HG03354 (cell line): ENCODE measurements at regions not wholly inside any gene's neighbourhood (a gene's known extent, or its start where the extent isn't known, plus 50 kb on each side); places are given as distances from the start of the nearest gene placed in this dataset.

Experiments used
- ATAC-seq: cut with Tn5 transposase; IDR thresholded peaks from one replicate; pipeline ENCODE4 v1.9.1; 2021; ENCODE audit warnings: mild to moderate bottlenecking; ENCODE audit not compliant: unreplicated experiment, poor library complexity, severe bottlenecking

DNA sequence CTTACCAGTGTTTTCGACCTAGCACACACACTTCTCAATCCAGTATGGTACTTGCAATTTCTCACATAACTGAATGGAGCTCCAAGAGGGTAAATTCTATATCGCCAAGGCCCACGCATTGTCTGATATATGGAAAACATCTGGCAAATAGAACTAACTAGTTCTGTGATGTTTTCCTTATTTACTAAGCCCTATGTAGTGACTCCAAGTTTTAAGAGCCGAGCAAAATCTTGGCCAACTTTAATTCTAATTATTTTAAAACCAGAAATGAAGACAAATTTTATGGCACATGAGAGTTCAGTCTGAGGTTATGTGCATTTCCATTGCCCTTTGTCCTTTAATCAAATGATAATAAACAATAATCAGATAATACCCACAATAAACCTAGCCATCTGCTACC is 1119.7 kb upstream of the CNTNAP5 start:
- ATAC-seq = no peak

DNA sequence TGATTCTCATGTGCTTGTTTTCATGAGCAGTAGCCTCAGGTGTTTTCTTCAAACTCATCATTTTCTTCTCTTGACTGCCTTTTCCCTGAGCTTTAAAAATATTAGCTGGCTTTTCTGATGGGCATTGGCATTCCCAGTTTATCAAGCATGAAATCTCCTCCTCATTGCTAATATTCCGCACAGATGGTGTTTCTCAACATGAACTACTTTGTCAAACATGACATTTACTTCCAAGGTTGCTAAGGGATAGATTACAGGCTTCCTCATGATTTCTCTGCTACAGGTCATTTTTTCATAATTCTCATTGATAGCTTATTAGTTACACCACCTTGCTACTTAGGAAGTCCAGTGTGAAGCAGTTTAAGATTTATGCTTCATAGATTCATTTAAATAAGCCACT is 1116.9 kb upstream of the CNTNAP5 start:
- no peak for ATAC-seq

DNA sequence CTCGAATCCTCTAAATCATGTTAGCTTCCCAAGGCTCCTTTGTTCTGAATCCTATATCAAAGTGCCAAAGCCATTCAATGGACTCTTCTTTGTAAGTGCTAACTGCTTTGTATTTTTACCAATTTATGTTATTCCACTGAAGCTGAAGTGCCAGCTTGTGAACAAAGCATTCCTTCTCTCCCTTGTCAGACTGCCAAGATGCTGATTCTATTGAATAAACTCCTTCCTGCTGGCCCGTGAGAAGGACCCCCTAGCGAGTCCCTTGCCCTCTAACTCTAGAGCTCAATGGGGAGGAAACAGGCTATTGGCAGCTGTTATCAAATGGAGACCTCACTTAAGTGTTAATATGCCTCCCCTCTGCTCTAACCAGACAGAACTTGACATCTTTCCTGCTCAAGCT is 1097.9 kb upstream of the CNTNAP5 start:
- no peak for ATAC-seq

DNA sequence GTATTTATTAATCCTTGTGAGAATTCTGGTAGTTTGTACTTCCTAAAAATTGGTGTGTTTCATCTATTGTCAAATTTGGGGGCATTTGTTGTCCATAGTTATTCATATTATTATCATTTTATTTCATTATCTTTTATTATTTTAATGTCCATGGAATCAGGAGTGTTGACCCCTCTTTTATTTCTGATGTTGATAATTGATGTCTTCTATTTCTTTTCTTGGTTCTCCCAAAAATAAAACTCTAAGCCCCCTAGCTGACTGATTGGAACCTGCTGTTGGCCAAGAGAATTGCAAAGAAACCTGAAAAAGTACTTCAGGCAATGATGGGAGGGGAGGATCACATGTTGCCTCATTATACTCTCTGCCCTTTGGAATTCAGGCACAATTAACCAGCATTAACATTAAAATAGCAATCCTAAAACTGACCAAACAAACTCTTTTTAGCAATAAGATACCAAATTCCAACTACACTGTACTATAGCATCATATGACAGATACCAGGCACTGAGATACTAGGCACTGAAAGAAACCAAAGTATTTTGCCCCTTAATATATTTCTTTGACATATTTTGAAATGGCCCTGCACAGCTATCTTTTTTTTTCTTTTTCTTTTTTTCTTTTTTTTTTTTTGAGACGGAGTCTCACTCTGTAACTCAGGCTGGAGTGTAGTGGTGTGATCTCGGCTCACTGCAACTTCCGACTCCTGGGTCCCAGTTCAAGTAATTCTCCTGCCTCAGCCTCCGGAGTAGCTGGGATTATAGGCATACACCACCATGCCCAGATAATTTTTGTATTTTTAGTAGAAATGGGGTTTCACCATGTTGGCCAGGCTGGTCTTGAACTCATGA is 1097.2 kb upstream of the CNTNAP5 start:
- ATAC-seq = no peak

DNA sequence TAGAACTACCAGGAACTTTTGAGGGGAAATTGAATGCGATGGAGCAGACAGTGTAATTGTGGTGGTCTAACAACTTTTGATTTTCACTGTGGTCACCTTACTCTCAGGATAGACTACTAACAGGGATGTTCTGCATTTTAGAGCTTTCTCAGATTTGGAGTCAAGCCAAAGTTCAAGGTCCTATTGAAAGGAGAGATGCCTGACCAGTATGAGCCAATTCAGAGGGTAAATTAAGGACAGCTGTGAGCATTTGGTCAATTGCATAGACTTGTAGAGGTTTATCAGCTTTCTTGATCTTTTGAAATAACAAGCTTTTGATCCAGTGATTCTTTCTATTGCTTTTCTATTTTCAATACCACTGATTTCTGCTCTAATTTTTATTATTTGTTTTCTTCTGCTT is 1095.7 kb upstream of the CNTNAP5 start:
- no peak for ATAC-seq

DNA sequence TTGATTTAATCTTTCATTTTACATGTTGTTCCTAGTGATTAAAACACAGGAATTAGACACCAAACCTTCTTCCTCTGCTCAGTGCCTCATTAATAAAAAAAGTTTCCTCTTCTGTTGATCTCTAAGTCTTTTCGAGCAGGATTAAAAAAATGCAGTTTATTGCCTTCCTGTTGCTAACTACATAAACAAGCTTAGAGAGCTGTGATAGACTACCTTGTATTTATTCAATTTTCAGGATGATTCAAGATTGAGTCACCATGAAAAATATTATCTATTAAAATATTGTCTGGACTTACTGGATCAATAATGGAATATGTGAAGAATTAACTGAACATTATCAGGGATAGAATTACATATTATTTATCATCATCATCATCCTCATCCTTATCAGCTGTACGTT is 1089.6 kb upstream of the CNTNAP5 start:
- no peak for ATAC-seq

DNA sequence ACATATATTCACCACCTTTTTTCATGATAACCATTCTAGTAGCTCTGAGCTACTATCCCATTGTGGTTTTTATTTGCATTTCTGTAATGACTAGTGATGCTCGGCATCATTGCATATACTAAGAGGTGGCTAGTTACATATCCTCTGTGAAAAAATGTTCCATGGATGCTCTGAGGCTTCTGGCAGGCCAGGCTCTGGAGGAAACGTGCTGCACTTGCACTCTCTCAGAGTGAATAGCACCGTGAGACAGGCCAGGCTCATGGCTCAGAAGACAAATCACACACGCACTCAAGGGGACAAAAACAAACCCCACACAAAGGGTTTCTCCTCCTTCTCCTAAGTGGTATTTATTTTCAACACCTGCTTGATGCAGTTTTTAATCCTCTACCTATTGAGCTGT is 1085.3 kb upstream of the CNTNAP5 start:
- no peak for ATAC-seq

DNA sequence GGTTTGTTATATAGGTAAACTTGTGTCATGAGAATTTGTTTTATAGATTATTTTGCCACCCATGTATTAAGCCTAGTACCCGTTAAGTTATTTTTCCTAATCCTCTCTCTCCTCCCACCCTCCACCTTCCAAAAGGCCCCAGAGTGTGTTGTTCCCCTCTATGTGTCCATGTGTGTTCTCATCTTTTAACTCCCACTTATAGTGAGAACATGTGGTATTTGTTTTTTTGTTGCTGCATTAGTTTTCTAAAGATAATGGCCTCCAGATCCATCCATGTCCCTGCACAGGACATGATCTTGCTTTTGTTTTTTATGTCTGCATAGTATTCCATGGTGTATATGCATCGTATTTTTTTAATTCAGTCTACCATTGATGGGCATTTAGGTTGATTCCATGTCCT is 1075.6 kb upstream of the CNTNAP5 start:
- no peak for ATAC-seq

DNA sequence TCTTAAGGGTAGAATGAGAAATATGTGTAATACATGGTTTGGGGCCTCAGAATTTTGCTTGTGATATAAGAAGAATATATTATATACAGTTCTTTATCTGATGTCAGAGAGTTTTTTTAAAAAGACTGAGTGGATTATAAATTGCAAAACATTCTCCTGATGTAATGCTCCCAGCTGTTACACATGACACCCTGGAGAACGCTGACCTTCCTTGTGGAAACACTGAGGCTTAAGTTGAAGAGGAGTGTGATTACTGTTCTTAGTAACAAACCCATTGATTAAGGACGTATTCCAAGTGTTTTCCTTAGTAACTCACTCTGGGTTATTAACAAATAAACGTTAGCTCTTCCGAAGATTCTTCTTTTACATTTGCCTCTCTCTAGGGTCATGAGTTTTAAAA is 1069.3 kb upstream of the CNTNAP5 start:
- ATAC-seq = no peak

DNA sequence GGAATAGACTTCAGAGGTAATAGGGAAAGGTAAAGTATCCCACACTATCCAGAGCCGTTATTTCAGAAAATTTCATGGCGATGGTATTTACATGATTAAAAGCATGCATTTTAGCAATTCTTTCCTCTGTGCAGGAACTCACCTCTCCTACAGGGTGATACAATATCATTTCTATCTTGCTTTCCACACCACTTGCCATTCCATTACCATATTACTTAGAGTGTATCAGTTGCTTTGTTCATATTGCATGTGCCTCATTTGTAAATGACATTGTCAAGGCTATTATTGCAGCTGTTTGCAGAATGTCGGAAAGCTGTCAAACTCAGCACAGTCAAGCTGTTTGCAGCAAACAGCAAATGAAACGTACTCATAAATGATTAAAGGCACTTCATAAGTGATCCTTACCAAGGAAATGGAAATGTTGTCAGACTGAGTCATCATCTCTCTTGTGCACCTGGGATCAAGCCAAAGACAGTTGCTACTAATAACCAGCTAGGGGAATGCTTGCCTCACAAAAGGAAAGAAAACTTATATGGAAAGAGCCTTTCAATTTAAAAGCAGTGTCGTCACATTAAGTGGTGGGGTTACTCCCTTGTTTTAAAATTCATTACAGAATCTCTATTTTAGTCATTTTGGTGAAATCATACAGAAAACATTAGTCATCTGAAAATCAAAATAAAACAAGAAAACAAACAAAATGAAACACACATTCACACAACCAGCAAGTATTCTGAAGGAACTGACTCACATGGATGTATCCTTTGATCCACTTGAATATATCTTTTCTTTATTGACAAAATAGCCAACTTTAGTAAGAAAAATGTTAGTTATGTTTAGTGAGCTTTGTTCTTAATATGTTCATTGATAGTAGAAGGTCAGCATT is 1064.1 kb upstream of the CNTNAP5 start:
- ATAC-seq = no peak

DNA sequence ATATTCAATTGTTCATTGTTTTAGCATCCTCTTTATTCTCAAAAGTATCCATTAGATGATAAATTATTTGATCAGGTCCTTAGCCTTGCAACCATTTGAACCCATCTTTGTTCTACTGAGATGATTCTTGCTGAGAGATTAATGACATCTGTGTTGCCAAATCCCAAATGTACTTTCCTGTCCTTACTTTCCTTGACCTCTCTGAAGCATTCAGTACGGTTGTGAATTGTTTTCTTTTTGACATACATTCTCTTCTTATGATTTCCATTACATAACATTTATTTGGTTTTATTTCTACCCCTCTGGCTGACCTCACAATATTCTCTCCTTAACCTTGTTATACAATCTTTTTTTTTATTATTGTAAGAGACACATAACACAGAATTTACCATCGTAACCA is 1058.6 kb upstream of the CNTNAP5 start:
- no peak for ATAC-seq

DNA sequence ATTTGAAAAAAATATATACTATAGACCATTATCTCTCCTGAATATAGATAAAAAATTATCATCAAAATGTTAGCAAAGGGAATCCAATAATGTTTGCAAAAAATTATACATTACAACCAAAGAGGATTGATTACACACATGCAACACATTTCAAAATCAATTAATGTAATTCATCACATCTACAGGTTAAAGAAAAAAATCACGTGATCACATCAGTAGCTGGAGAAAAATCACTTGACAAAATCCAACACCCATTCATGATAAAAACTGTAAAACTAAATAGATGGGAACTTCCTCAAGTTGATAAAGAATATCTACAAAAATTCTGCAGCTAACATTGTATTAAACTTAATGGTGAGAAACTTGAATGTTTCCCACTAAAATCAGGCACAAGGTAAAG is 1047.5 kb upstream of the CNTNAP5 start:
- ATAC-seq = no peak

DNA sequence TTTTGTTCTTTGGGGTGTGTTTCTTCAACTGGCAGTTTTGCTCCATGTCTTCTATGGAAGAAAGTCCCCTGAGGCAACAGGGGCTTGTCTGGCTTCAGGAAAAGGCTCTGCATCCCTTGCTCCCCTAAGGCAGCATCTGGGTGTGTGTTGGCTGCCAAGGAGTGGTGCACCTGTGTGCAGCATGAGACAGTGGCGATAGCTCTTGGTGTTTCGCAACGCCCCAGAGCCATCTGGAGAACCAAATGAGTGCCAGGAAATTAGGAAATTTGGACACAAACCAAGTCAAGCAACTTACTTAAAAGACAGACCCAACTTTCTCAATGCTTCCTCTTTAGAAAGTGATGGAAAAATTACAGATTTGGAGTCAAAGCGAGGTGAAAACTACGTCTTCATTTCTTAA is 1044.4 kb upstream of the CNTNAP5 start:
- ATAC-seq = no peak

DNA sequence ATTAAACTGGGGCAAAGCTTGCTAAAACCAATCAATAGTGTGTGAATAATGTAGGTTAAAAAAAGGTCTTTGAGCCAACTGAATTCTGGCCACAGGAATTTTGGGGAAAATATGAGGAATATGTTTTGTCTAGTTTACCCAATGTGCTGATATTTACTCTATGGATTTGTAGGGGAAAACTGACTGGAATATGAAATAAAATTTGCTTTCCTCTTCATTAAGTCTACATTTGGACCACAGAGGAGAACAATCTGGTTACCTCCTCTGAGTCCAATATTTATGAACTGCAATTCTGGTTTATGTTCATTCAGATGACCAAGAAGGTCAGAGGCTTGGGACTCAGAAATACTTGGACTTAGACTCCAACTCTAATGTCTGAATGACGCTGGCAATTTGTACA is 1042.2 kb upstream of the CNTNAP5 start:
- no peak for ATAC-seq

DNA sequence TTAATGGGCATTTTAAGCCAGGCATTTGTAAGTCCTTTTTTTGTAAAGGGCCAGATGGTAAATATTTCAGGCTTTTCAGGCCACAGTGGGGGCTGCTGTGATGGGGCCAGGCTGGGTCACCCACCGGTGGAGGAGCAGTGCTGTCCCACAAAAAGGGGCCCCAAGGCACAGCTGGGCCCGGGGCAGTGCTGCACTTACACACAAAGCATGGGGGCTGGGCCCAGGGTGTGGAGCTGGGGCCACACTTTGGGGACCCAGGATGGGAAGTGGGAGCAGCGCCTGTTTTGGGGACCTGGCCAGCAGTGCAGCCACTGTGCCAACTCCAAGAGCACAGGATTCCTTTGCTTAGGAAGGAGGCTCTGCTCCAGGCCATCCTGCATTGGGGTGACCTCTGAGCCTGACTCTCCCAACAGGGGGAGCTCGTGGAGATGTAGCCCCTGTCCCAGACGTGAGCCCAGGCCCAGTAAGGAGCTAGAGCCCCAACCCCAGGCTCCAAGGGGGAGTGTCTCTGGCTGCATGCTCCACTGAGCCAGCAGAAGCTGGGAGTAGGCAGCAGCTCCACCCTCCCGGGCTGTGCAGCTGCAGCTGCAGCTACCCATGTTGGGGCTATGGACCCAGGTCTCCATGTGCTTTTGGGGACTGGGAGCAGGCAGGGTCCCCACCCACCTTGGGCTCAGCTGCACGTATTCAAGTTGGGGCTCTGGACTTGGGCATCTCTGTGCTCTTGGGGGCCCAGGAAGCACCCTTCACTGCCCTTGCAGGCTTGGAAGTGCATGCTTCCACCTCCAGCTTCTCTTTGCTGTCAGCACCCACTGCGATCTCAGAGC is 1036.5 kb upstream of the CNTNAP5 start:
- ATAC-seq = no peak

DNA sequence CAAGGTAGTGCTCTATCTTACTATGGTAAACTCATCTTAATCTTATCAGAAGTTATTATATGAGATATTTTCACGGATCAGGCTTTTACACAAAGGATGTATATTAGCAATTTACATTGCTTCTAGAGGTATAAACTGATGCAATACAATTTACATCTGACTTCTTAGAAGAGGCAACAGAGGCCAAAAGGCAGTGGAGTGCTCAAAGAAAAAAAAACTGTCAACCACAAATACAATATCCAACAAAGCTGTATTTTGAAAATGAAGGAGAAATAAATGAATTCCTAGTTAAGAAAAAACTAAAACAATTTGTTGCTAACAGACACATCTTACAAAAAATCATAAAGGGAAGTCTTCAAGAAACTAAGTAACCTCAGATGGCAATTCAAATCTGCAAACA is 1031.5 kb upstream of the CNTNAP5 start:
- ATAC-seq = no peak

DNA sequence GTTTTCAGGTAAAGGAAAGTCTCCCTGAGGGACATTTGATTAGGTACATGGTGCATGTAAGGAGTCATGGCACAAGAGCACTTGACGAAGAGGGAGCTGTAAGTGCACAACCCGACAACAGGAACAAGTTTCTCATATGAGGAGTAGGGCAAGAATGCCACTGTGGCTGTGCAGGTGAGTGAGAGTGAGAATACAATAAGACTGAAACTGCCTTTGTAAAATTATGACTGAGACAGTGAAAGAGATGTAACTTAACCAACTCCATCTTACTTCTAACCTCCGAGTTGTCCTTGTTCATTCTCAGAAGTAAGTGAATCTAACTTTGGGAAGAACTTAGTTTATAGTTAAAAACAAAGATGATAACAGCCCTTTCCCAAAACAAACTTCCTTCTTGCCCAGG is 1025.8 kb upstream of the CNTNAP5 start:
- ATAC-seq = no peak

DNA sequence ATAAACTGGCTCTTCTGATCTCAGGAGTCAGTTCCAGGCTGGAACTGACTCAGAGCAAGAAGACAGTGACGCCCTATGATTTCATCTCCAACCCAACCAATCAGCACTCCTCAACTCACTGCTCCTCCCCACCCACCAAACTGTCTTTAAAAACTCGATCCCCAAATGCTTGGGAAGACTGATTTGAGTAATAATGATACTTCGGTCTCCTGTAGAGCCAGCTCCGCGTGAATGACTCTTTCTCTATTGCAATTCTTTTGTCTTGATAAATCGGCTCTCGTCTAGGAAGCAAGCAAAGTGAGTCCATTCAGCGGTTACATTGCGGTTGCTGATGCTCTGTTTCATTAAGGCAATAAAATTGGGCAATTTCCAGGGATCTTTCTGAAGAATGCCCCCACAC is 1025.3 kb upstream of the CNTNAP5 start:
- ATAC-seq = no peak

DNA sequence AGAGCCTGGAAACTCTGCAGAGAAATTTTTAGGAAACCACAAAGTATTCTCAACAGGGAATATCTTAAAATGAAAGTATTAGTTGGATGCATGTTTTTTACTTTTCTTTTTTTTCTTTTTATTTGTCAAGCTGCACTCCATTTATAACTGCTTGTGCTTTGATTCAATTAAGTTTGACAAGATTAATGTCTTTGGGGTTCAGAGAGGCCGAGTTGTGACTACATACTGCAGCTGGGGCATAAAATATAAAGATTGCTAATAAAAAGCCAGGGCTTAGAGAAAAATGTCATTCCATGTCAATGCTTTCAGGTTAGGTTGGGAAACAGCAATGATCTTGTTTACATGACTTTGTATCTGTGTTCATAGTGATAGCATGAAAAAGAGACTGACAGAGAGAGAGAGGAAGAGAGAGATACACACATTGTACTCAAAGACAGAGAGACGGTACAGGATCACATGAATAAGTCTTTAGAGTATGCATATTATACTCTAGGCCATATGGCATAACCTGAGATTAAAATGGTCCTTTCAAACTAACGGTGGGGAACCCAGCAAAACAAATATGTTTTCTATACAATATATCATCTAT is 1022.3 kb upstream of the CNTNAP5 start:
- no peak for ATAC-seq

DNA sequence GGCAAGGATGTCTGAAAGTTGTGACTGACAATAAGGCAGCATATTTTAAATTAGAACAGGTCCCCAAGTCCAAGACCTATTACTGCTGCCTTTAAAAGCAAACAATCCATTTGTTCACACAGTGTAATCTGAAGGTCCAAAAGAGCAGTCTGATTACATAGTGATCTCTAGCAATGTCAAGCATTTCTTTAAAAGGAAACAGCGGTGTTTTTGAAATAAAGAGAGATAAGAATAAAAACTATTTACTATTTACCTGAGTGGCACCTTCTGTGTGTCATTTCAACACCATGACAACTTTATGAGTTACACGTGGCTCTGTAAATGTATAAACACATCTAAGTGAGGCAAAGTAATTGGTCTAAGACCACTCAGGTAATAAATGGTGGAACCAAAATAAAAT is 1009.9 kb upstream of the CNTNAP5 start:
- no peak for ATAC-seq
